Left renal cortex interstitium (tissue), 4 donors: ENCODE measurements at regions not wholly inside any gene's neighbourhood (a gene's known extent, or its start where the extent isn't known, plus 50 kb on each side); places are given as distances from the start of the nearest gene placed in this dataset.
"Not testable (repeated sequence)": the region's sequence is repeated elsewhere in the genome, so short reads cannot be mapped to it uniquely, and the experiment has no call there.

Source experiments
- DNase-seq, 4 donors: peaks; one replicate each; pipeline ENCODE4 v3.0.0-alpha.2; 2013; ENCODE audit warnings: low read depth in 4 of 4, low spot score in 2 of 4, missing footprints in 1 of 4

GRCh38 chr6:58067867-58068548 is 750.6 kb downstream of the PRIM2 start:
- DNase-seq: not testable (repeated sequence)

DNA sequence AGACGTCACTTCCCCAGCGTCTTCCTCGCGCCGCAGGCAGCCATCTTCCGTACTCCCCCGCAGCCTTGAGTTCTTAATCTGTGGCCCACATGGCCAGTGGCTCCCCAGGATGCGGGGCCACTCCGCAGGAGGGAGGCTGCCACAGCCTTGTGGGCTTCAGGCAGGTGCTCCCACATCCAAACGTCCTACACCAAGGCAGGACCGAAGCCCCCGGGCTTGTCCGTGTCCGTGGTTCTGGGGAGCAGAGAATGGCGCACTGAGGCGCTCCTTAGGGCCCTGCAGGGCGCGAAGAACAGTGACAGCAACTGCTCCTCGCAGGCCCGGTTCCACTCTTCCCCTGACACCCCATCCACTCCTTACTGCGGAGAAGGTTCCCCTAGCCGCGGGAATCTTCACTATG is 755.8 kb downstream of the PRIM2 start:
- no peak for DNase-seq

DNA sequence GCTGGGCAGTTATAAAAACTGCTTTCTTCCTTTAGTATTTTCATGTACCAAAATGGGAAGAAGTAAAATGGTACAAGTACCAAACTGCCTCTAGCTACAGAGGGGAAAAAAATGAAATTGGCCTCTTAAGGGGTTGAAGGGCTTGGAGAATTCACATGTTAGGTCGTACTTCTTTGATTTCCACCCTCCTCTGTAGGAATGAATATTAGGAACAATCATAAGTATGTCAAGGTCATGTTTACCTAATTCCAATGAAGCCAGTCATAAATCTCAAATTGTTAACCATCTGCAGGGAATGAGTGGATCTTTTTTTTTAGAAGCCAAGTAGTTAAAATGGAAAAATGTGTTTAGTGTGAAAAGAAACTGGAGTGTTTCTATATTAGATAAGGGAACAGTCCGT is 772.6 kb downstream of the PRIM2 start:
- not testable (repeated sequence) for DNase-seq

DNA sequence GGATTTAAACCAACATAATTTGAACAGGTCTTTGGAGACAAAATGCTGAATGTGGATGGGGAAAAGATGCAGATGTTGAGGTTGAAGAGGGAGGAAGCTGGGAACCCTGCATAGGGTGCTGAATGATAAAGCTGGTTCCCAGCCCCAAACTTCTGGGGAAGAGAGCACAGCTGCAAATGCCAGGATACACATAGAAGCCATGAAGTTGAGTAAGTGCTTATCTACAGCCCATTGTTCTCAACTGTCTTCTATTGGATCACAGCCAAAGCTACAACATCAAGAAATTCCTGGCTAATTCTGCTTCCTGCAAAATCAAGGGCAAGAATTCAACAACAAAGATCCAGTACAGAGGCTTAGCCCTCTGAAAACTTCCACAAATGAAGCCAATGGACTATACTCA is 779.8 kb downstream of the PRIM2 start:
- DNase-seq: not testable (repeated sequence)

- no peak for DNase-seq
Observed at GRCh38 chr6:58113960-58114359, 796.5 kb downstream of the PRIM2 start.

- DNase-seq: not testable (repeated sequence)
Observed at GRCh38 chr6:58117162-58117561, 799.7 kb downstream of the PRIM2 start.

DNA sequence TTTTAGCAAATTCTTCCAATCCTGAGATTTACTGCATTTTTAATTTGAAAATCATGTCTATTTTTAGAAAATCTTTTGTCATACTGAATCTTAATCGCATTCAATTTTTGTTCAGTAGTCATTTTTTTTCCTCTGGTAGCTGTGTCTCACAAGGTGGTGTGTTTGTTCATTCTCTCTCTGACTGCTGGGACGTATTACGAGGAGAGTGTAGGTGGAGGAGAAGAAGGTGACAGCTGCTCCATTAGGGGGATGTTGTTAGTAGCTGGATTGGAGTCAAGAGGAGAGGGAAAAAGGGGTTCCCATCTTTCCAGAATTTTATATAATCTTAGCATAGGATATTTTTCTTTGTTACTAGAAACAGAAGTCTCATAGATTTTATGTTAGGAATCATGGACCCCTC is 804.2 kb downstream of the PRIM2 start:
- not testable (repeated sequence) for DNase-seq

GRCh38 chr6:58123770-58124169 is 806.3 kb downstream of the PRIM2 start:
- not testable (repeated sequence) for DNase-seq

DNA sequence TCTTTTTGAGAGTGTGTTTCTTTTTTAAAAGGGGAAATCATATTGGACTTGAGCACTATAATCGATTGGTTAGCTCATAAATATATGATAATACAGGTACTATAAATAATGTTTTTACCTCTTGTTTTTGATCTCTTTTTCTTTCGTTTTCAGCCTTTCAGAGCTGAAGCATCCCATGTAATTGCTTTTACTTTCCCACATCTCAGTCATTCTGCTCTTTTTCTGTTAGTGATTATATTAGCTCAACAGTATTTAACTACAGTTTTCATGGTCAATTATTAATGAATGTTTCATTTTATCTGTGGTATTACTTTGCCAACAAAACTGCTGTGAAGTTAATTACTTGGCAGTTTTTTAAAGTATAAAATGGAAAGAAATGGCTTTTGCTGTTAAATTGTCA is 811.1 kb downstream of the PRIM2 start:
- not testable (repeated sequence) for DNase-seq

DNA sequence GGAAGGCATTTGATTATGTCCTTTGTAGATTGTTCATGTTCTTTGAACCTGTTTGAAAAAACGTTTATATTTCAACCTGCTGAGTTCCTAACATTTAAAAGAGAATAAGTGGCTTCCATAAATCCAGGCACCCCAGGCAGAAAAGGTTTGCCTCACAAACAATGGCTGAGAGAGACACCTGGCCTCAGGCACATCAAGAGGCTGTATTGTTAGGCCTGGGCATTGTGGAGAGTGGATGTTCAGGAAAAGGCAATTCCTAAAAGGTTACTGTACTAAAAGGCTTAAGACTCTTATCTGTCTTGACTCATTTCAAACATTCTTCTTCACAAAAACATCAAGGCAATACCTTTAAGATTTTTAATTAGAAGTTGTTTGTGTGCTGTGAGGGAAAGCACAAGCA is 811.7 kb downstream of the PRIM2 start:
- not testable (repeated sequence) for DNase-seq

DNA sequence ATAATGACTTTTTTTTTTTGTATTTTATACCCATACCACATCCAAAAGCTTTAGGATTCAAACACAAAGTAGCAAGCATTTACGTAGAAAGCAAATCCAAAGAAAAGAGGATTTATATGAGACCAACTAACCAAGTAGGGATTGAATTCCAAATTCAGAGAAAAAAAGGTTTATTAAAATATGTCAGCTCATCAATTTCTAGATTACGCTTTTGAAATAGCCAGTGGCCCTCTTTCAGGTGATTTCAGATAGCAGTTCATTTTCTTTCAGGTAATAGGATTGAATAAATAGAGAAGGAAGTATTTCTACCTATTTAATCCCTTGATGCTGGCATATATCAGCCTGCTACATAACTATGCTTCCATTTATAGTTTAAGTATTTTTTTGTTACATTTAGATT is 822.3 kb downstream of the PRIM2 start:
- DNase-seq: not testable (repeated sequence)

DNA sequence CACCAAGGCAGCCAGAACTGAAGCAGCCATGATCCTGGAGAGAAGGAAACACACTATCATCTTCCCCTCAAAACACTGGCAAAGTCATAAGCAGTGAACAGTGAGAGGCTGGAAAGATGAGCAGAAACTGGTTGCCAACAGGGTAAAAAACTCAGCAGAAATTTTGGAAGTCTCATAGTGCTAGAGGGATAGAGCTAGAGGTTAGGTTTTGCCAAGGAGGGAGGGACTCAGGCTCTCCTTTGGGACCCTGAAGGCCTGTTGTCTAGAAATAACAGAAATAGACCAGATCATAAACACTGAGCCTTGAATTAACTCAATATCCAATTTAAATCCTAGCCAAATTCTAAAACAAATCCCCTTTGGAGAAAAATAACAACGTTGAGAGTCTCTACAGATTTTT is 853.6 kb downstream of the PRIM2 start:
- not testable (repeated sequence) for DNase-seq

- DNase-seq: not testable (repeated sequence)
Observed at GRCh38 chr6:58181557-58182065, 864.2 kb downstream of the PRIM2 start.

- not testable (repeated sequence) for DNase-seq
Observed at GRCh38 chr6:58185300-58185699, 867.9 kb downstream of the PRIM2 start.

- not testable (repeated sequence) for DNase-seq
Observed at GRCh38 chr6:58193209-58193608, 875.8 kb downstream of the PRIM2 start.

- no peak for DNase-seq
Observed at GRCh38 chr6:58198301-58198700, 880.9 kb downstream of the PRIM2 start.

GRCh38 chr6:58237124-58237523 is 919.7 kb downstream of the PRIM2 start:
- not testable (repeated sequence) for DNase-seq

DNA sequence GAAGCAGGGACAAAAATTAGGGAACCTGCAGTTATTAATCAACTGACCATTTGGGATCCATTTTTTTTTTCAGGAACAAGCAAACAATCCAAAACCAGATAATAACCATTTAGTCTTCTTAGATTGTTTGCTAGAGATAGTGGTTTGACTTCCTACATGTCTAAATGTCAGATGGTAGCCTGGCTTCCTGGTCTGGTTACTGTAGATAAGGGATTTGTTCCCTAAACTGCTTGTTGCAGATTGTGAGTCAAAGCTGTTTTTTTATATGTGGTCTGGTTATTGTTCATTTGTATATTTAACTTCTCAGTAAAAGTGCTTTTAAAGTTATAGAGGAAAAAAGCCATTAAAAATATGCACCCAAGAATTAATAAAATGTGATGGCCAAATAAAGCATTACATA is 921.0 kb downstream of the PRIM2 start:
- not testable (repeated sequence) for DNase-seq

GRCh38 chr6:58257625-58258024 is 940.2 kb downstream of the PRIM2 start:
- DNase-seq: not testable (repeated sequence)

GRCh38 chr6:58290177-58290576 is 972.7 kb downstream of the PRIM2 start:
- DNase-seq: no peak

DNA sequence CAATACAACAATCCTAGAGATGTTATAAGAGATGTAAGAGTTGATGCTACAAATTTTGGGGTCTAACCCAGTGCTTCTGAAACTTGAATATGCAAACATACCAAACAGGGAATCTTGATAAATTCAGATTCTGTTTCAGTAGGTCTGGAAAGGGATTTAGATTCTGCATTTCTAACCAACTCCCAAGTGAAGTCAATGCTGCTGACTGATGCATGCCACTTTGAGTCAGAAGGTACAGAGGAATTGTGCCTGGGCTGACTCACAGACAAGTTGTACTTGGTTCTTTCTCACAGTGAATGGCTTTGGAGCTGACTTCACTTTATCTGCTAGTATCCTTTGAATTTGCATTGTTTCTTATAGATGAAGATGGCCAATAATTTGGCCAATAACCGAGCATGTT is 973.9 kb downstream of the PRIM2 start:
- not testable (repeated sequence) for DNase-seq

- not testable (repeated sequence) for DNase-seq
Observed at GRCh38 chr6:58307901-58308300, 990.5 kb downstream of the PRIM2 start.
